Ishikawa (cell line): ENCODE measurements at regions not wholly inside any gene's neighbourhood (a gene's known extent, or its start where the extent isn't known, plus 50 kb on each side); places are given as distances from the start of the nearest gene placed in this dataset.

Experiments used
- CEBPB ChIP-seq: IDR thresholded peaks from 2 replicates; pipeline ENCODE4 v1.6.1; 2012
- CREB1 ChIP-seq: IDR thresholded peaks from 2 replicates; pipeline ENCODE4 v1.6.1; 2012; ENCODE audit warnings: low read depth
- EGR1 ChIP-seq: IDR thresholded peaks from 2 replicates; pipeline ENCODE4 v1.6.1; 2012
- EP300 ChIP-seq: IDR thresholded peaks from 2 replicates; pipeline ENCODE4 v1.6.1; 2012; ENCODE audit warnings: borderline replicate concordance
- FOXM1 ChIP-seq: IDR thresholded peaks from 2 replicates; pipeline ENCODE4 v1.6.1; 2012; ENCODE audit warnings: low read depth, borderline replicate concordance
- MAX ChIP-seq: IDR thresholded peaks from 2 replicates; pipeline ENCODE4 v1.6.1; 2012
- NFIC ChIP-seq: IDR thresholded peaks from 2 replicates; pipeline ENCODE4 v1.6.1; 2012
- RAD21 ChIP-seq: IDR thresholded peaks from 2 replicates; pipeline ENCODE4 v1.6.1; 2012; ENCODE audit warnings: low read depth
- REST ChIP-seq: IDR thresholded peaks from 2 replicates; pipeline ENCODE4 v1.6.1; 2012; ENCODE audit warnings: low read depth, mild to moderate bottlenecking
- TAF1 ChIP-seq: IDR thresholded peaks from 2 replicates; pipeline ENCODE4 v1.6.1; 2012; ENCODE audit warnings: low read depth, mild to moderate bottlenecking
- TCF12 ChIP-seq: IDR thresholded peaks from 2 replicates; pipeline ENCODE4 v1.6.1; 2012; ENCODE audit warnings: low read depth
- TEAD4 ChIP-seq: IDR thresholded peaks from 2 replicates; pipeline ENCODE4 v1.6.1; 2012
- USF1 ChIP-seq: IDR thresholded peaks from 2 replicates; pipeline ENCODE4 v1.6.1; 2012
- YY1 ChIP-seq: IDR thresholded peaks from 2 replicates; pipeline ENCODE4 v1.6.1; 2012; ENCODE audit warnings: low read depth
- ZBTB7A ChIP-seq: IDR thresholded peaks from 2 replicates; pipeline ENCODE4 v1.6.1; 2012; ENCODE audit warnings: low read depth

GRCh38 chr15:20348291-20348899, 193.2 kb downstream of the GOLGA6L6 start:
- TF ChIP-seq FOXM1 = no peak
- TF ChIP-seq TEAD4 = no peak
- no peak for TF ChIP-seq RAD21
- no peak for TF ChIP-seq REST
- no peak for TF ChIP-seq TAF1
- no peak for TF ChIP-seq CEBPB
- no peak for TF ChIP-seq NFIC
- TF ChIP-seq ZBTB7A = no peak
- TF ChIP-seq YY1 = no peak
- TF ChIP-seq EGR1 = no peak
- no peak for TF ChIP-seq MAX
- no peak for TF ChIP-seq CREB1
- TF ChIP-seq USF1 = no peak

GRCh38 chr15:20346082-20346805, 195.4 kb downstream of the GOLGA6L6 start:
- TF ChIP-seq TEAD4 (no peak), TCF12 (no peak), USF1 (no peak), MAX (no peak), REST (no peak), EGR1 (no peak), YY1 (no peak), NFIC (no peak), CREB1 (no peak), EP300 (no peak), FOXM1 (no peak), RAD21 (no peak), ZBTB7A (no peak), CEBPB (no peak), TAF1 (no peak)

GRCh38 chr15:20345401-20345958, 196.1 kb downstream of the GOLGA6L6 start:
- TF ChIP-seq MAX (no peak), REST (no peak), TAF1 (no peak), RAD21 (no peak), NFIC (no peak), USF1 (no peak), TEAD4 (no peak)
